ENCODE measurements at regions not wholly inside any gene's neighbourhood (a gene's known extent, or its start where the extent isn't known, plus 50 kb on each side); places are given as distances from the start of the nearest gene placed in this dataset.

- DNase-seq (ENCODE audit: low read depth in 2 of 3, low spot score in 1 of 3): no peak
Observed at GRCh38 chr3:28940994-28941393, 339.9 kb upstream of the RBMS3 start.

DNA sequence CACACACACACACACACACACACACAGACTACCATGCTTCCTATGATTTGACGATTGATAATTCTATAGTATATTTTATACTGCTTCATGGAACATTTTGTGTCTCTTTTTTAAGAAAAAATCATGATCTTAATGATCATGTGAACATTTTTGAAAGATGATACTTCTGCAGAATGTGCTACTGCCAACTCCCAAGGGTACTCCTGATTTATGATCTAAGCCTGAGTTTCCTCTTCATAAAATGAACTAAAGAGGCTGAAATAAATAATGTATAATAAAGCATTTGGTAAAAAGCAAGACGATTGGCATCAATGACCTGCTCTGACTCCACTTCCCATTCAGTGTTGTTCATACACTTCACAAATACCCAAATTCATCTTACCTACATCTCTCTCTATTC is 333.8 kb upstream of the RBMS3 start:
- no peak for DNase-seq (ENCODE audit: low read depth in 2 of 3, low spot score in 1 of 3)

GRCh38 chr3:28947751-28948150 is 333.1 kb upstream of the RBMS3 start:
- no peak for DNase-seq (ENCODE audit: low read depth in 2 of 3, low spot score in 1 of 3)

DNA sequence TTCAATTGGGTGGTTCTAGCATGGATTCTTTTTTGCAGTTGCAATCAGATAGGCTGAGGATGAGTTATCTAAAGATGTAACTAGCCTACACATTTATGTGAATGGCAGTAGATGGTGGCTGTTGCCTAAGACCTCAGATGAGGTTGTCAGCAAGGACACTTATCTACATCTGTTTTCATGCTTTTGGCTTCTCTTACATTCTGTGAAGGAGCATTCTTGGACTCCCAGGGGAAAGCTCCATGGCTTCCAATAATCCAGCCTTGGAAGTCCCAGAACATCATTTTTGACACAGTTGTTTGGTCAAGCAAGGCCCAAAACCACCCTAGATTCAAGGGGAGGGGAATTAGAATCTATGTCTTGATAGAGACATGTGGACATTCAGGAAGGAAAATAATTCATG is 332.2 kb upstream of the RBMS3 start:
- DNase-seq (ENCODE audit: low read depth in 2 of 3, low spot score in 1 of 3): no peak

DNA sequence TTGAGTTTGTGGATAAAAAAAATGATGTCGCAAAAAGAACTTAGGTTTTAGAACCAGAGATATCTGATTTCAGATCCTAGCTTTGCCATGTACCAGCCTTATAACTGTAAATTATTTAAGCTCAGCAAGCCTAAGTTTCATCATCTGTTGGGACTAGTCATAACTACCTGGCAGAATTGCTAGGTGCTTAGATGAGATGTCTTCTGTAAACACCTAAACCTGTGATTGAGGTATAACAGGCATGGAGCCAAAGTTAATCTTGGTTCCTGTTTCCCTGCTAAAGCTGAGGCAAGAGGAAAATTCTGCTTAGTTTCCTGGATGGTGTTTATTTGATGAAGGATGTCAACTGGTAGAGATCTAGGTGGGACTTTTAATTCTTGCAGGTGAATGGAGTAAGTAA is 331.3 kb upstream of the RBMS3 start:
- DNase-seq (ENCODE audit: low read depth in 2 of 3, low spot score in 1 of 3): no peak

GRCh38 chr3:28950614-28951013 is 330.3 kb upstream of the RBMS3 start:
- no peak for DNase-seq (ENCODE audit: low read depth in 2 of 3, low spot score in 1 of 3)

GRCh38 chr3:28951772-28952556 is 328.9 kb upstream of the RBMS3 start:
- DNase-seq (ENCODE audit: low read depth in 2 of 3, low spot score in 1 of 3): no peak

GRCh38 chr3:28958656-28959055 is 322.2 kb upstream of the RBMS3 start:
- DNase-seq (ENCODE audit: low read depth in 2 of 3, low spot score in 1 of 3): no peak

DNA sequence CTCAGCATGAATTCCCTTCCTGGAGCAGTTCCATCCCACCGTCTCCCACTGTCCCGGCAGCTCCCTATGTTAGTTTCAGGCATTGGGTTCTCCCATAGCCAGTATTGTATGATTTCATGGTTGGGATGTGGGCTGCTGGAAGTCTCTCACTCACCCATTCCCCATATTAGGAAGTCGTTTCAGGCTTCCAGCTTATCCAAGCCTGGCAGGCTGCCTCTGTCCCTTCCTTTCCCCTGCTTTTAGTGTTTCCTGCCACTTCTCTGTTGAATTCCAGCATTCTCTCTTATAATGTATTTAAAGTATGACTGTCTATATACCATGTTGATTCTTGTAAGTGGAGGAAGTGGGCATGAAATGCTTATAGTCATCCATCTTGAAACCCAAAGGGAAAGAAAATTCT is 309.7 kb upstream of the RBMS3 start:
- no peak for DNase-seq (ENCODE audit: low read depth in 2 of 3, low spot score in 1 of 3)

DNA sequence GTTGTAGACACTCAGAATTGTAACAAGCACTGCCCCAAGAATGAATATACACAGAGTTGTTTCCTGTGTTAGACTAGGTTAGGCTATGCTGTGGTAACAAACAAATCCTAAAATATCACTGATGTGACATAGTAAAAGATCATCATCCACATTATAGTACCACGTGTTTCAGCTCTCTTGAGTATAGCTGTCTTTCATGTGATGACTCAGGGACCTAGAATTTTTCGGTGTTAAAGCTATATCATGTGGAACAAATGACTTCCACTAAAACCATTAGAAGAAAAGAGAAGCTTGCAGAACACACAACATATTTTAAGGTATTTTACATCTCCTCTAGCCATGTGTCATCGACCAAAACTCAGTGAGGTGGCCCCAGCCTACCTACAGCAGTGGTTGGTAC is 307.9 kb upstream of the RBMS3 start:
- DNase-seq (ENCODE audit: low read depth in 2 of 3, low spot score in 1 of 3): no peak

DNA sequence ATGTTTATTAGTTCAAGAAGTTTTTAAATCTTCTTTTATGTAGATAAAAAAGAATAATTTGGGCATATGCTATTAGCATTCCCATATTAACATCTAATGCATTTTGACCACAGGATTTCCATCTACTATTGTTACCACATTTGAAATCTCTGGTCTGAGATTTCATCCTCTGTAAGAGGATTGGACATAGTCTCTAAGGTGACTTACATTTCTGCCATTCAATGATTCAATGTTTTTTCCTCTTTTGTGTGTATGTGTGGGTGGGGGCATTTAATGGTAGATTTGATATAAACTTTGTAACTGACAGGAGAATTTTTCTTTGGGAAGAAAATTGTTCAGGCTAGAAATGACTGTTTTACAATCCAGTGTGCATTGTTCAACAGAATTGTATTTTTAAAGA is 307.3 kb upstream of the RBMS3 start:
- DNase-seq (ENCODE audit: low read depth in 2 of 3, low spot score in 1 of 3): no peak

DNA sequence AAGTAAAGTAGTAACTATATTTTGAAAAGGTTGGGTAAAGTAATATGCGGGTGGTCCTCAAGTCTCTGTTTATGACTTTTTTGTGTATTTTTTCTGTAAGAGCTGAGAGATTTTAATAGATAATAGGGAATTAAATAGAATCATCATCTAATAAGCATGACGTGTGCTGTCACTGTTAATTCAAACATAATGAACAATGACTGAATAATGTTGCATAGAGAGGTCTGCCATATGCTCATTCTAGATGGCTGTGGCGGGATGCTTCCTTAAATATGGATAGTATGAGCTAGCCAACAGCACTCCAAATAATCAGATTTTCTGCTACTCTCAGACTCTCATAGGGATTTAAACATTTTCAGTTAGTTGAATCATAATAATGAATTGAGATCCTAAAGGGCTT is 302.8 kb upstream of the RBMS3 start:
- DNase-seq (ENCODE audit: low read depth in 2 of 3, low spot score in 1 of 3): no peak

- DNase-seq (ENCODE audit: low read depth in 2 of 3, low spot score in 1 of 3): no peak
Observed at GRCh38 chr3:28980131-28980530, 300.7 kb upstream of the RBMS3 start.

DNA sequence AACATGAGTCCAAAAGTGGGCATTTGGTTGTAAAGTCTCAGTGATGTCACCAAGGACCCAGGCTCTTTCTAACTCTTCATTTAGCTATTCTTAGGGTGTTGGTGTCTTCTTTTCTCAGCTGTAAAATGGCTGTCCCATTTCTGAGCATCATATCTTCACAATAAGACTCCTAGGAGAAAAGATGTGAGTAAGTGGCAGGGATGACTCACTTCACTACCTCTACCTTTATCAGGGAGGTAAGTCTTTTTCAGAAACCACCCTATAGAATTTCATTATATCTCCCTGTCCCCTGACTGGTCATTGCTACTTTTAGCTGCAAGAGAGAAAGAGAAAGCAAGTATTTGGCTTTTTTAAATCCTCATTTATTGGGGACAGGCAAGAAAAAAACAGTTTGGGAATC is 300.2 kb upstream of the RBMS3 start:
- no peak for DNase-seq (ENCODE audit: low read depth in 2 of 3, low spot score in 1 of 3)

DNA sequence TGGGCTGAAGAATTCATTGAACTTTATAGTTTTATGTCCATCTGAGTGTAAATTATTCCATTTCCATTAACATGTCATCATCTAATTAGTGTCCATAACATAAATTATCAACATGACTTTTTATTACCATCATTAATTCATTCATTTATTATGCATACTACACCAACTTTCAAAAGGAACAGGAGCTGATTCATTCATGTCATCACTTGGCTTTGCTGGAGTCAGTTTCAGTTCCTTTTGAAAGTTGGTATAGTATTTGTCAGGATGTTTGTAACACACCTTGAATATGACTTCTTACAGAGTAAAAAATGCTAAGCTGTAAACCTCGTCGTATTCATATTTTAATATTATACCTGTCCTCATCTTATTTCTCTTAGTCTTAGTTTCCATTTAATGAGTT is 298.0 kb upstream of the RBMS3 start:
- no peak for DNase-seq (ENCODE audit: low read depth in 2 of 3, low spot score in 1 of 3)

DNA sequence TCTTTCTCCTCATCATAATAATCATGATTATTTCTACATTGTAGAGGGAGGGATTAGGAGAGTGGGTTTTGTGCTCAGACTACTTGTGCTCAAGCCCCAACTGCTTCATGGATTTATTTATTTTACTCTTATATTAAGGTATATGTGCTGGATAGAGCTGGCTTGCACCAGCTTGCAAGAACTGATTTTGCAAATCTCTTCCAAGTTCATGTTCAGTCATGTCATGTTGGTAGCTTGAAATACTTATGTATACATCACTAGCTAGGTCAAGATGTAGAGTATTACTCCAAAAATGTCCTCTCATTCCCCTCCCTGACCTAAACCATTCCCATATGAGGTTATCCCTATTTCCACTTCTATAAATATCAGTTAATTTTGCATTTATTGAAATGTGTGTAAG is 293.9 kb upstream of the RBMS3 start:
- DNase-seq (ENCODE audit: low read depth in 2 of 3, low spot score in 1 of 3): no peak

DNA sequence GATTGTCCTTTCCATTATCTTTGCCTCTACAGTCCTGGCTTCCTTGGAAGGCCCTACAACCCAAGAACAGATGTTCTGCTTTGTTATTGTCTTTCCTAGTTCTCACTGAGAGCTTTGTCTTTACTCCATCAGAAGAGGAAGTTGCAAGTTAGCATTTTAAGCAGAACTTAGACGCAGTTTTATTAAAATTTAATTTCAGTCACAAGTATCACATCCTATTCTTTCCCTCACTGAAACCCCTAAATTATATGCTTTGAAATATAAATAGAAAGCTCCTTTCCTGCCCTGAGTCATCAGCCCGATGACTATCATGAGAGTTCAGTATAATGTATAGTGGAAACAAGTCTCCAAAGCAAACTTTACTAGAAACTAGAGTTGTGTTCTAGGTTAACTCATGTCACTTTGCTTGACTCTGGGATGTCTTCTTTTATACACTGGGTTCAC is 291.2 kb upstream of the RBMS3 start:
- DNase-seq (ENCODE audit: low read depth in 2 of 3, low spot score in 1 of 3): no peak

- DNase-seq (ENCODE audit: low read depth in 2 of 3, low spot score in 1 of 3): no peak
Observed at GRCh38 chr3:28994161-28994905, 286.5 kb upstream of the RBMS3 start.

DNA sequence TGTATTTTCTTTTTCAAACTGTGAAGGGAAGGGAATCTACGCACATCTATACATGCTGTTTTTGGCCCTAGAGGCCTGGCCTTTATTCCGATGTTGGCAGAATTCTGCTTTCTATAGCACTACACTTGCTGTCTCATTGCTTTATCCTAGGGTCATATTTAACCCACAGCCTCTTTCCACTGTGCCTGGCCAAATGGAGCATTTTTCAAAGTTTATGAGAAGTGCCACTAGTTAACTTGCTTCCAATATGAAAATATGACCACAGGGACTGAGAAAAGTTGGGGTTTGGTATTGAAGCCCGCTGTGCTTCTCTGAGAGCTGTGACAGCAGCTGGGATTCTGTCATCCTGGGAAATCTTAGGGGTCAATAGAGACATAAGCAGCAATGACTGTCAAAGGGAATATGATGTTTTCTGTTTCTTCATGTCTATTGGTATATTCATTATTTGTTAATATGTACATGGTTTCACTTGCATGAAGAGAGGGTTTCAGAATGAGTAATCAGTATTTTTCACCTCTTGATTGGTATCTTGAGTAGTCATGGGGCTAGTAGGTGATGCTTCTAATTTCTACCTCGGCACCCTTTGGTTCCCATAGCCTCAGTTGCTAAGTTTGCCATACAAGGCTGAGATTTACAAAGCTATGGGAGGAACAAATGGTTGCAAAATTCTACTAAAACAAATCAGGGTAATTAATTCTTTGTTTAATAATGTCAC is 275.8 kb upstream of the RBMS3 start:
- DNase-seq (ENCODE audit: low read depth in 2 of 3, low spot score in 1 of 3): no peak

DNA sequence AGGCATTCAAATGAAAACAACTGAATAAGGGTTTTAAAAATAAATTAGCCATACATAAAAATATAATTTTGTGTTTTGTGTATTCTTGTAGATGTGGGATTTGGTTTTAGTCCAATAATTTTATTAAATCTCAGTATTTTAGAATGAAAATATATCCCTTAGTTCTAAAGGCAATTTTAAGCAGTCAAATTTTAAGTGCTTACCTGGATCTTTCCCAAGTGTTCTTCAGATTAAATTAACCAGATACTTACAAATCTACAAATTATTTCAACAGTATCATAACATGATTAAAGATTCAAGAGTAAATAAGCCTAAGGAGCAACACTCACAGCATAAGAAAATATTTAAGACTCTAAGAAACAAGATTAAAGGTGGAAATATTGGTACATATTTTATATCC is 275.0 kb upstream of the RBMS3 start:
- DNase-seq (ENCODE audit: low read depth in 2 of 3, low spot score in 1 of 3): no peak

DNA sequence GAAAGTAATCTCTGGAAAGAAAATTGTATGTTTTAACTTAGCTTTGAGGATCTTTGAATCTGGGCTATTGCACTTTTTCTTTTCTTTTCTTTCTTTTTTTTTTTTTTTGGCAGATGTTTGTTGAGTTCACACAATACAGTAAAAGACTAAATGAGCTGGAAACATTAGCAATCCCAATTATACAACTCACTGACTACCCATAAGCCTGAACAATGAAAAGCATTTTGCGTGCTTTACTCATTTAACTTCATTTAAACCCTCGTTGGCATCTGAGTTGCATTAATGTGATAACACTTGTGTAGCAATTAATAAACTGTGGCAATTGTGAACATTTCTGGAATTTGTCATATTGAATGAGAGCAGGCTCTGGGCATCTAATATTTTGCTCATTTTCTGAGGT is 269.4 kb upstream of the RBMS3 start:
- no peak for DNase-seq (ENCODE audit: low read depth in 2 of 3, low spot score in 1 of 3)

DNA sequence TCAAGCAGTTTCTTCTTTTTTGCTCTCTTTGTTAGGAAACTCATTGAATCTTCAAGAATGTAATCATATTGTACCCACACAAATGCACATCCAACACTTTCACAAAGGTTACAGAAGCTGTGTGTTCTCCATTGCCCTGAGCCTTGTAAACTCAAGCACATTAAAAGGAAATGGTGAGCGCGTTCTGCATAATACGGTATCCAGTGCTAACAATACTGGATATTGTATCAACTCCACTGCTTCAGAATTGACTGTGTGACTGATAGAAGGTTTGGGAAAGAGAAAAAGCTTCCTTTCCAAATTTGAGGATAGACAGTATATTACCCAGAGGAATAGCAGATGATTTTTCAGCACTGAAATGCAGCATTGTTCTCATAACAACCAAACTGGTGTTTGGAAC is 268.9 kb upstream of the RBMS3 start:
- DNase-seq (ENCODE audit: low read depth in 2 of 3, low spot score in 1 of 3): no peak
